ENCODE measurements at regions not wholly inside any gene's neighbourhood (a gene's known extent, or its start where the extent isn't known, plus 50 kb on each side); places are given as distances from the start of the nearest gene placed in this dataset.

DNA sequence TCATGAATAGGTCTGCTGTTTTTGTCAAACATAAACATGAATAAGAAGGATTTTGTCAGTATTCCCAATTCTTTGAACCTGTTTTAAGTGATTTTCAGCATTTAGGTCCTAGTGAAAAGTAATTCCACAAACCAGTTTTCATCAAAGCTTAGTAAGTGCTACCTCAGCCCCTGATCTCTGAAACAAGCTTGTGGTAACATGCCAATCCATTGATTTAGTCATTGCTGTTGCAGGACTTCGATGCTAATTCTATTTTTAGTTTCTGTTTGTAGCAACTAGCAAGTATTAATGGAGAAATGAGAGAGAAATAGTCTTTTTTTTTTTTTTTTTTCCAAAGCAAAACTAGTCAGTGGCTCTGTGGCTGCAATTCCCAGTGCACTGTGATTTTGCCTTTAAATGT, 91.4 kb downstream of the JRKL start:
- BruUV-seq (replicated peaks): no TSS peak

More for the DNA sequence above, 91.4 kb downstream of the JRKL start:
- Histone ChIP-seq H2BK120ac (ENCODE audit: low read depth, low read length) (no peak overlapping the region), H3K14ac (replicated peaks; ENCODE audit: low read depth, low read length) (no peak overlapping the region), H3K4me2 (ENCODE audit: low read depth, low read length) (no peak overlapping the region), H2BK20ac (ENCODE audit: low read depth, low read length) (no peak overlapping the region), H3K56ac (ENCODE audit: extremely low read depth, insufficient read depth, low read length) (no peak overlapping the region), H3K27me3 (ENCODE audit: control insufficient read depth, insufficient read depth, low read length) (no peaks in the 10 kb centered on the region), H3K36me3 (ENCODE audit: control insufficient read depth, insufficient read depth, low read length) (no peaks in the 10 kb centered on the region), H4K20me1 (ENCODE audit: insufficient read depth, low read length) (no peaks in the 10 kb centered on the region), H3K4me1 (ENCODE audit: control insufficient read depth, insufficient read depth, low read length) (no peaks in the 10 kb centered on the region), H4K8ac (ENCODE audit: low read depth in 2 of 2, low read length in 2 of 2) (no peak overlapping the region), H2AK9ac (replicated peaks; ENCODE audit: low read depth, low read length, poor library complexity) (no peak overlapping the region), H3K23ac (ENCODE audit: low read depth, low read length) (no peak overlapping the region), H3K18ac (ENCODE audit: low read depth, low read length) (no peak overlapping the region), H4K5ac (ENCODE audit: low read depth, low read length) (no peak overlapping the region), H2AK5ac (ENCODE audit: low read depth, low read length) (no peak overlapping the region), H3K27ac (ENCODE audit: insufficient read depth, low read length) (no peak overlapping the region), H2BK5ac (ENCODE audit: low read depth, low read length, poor library complexity, severe bottlenecking) (no peak overlapping the region), H3K4me3 (ENCODE audit: insufficient read depth, low read depth, low read length) (no peak overlapping the region), H3K9me1 (ENCODE audit: insufficient read depth, low read length) (no peaks in the 10 kb centered on the region), H3K9ac (ENCODE audit: low read depth, low read length) (no peak overlapping the region), H2BK15ac (ENCODE audit: low read depth, low read length) (no peak overlapping the region), H3K9me3 (ENCODE audit: control insufficient read depth, insufficient read depth, low read length) (no peaks in the 10 kb centered on the region), H2AFZ (replicated peaks; ENCODE audit: low read length, poor library complexity) (no peak overlapping the region), H3K79me1 (ENCODE audit: low read depth in 1 of 2, low read length in 2 of 2) (no peaks in the 10 kb centered on the region), H4K91ac (ENCODE audit: insufficient read depth, low read depth, low read length) (no peak overlapping the region), H3K4ac (ENCODE audit: low read depth, low read length) (no peak overlapping the region)
- TF ChIP-seq MAZ (IDR thresholded peaks at IDR 0.05; ENCODE audit: borderline replicate concordance, low read depth, low read length) (no peak), CEBPB (IDR thresholded peaks at IDR 0.05; ENCODE audit: low read depth, low read length) (no peak), USF2 (IDR thresholded peaks at IDR 0.05; ENCODE audit: low read depth, low read length) (no peak), BHLHE40 (IDR thresholded peaks at IDR 0.05; ENCODE audit: low read depth, low read length) (no peak), RAD21 (IDR thresholded peaks at IDR 0.05; ENCODE audit: low read length) (no peak), SMC3 (IDR thresholded peaks at IDR 0.05; ENCODE audit: low read depth, low read length) (no peak), CTCF (conservative IDR thresholded peaks at IDR 0.05; ENCODE audit: low read depth, low read length) (no peak), FOS (IDR thresholded peaks at IDR 0.05; ENCODE audit: low read depth, low read length) (no peak), NFE2L2 (IDR thresholded peaks at IDR 0.05; ENCODE audit: low read depth, low read length) (no peak), CHD1 (IDR thresholded peaks at IDR 0.05; ENCODE audit: low read depth, low read length) (no peak), POLR2A (IDR thresholded peaks at IDR 0.05; ENCODE audit: low read depth, low read length) (no peak), MXI1 (IDR thresholded peaks at IDR 0.05; ENCODE audit: borderline replicate concordance, low read depth, low read length) (no peak), RFX5 (IDR thresholded peaks at IDR 0.05; ENCODE audit: low read depth, low read length) (no peak), RCOR1 (IDR thresholded peaks at IDR 0.05; ENCODE audit: insufficient replicate concordance, low read length) (no peak), MAFK (IDR thresholded peaks at IDR 0.05; ENCODE audit: low read depth, low read length) (no peak)
- TF ChIP-seq, protein P1, sequence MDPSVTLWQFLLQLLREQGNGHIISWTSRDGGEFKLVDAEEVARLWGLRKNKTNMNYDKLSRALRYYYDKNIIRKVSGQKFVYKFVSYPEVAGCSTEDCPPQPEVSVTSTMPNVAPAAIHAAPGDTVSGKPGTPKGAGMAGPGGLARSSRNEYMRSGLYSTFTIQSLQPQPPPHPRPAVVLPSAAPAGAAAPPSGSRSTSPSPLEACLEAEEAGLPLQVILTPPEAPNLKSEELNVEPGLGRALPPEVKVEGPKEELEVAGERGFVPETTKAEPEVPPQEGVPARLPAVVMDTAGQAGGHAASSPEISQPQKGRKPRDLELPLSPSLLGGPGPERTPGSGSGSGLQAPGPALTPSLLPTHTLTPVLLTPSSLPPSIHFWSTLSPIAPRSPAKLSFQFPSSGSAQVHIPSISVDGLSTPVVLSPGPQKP (IDR thresholded peaks at IDR 0.05; ENCODE audit: borderline replicate concordance, low read depth, low read length): no peak
- ATAC-seq (ENCODE audit: low read depth) (no peak), DNase-seq (no peak)
- intact Hi-C loops (cut with micrococcal nuclease) (no loop called here), in situ Hi-C loops (cut with MboI; ENCODE audit: low sequenced_read_pairs) (no loop called here), dilution Hi-C loops (cut with HindIII; ENCODE audit: low sequenced_read_pairs, unreplicated experiment) (no loop called here)
- CTCF ChIA-PET: interaction anchor here (0.7 to 1.4 kb wide), 2 partner anchors 17 to 238 kb away, joined by 3 read pairs; no protein-coding TSS in a partner anchor
- POLR2A ChIA-PET (ENCODE audit: unreplicated experiment): no interaction called here
- no CpG with 5 or more reads among the region's 1 CpG for WGBS, 2 experiments (ENCODE audit: extremely low coverage in 2 of 2, insufficient read length in 1 of 2)

Data from IMR-90 (cell line).